Skin epidermis (tissue), 12 donors: ENCODE measurements at regions not wholly inside any gene's neighbourhood (a gene's known extent, or its start where the extent isn't known, plus 50 kb on each side); places are given as distances from the start of the nearest gene placed in this dataset.

Experiments
- H3K27ac ChIP-seq, 21 experiments: fragments of 200-600 bp; sonication (generic) in 11 of 21; one replicate each; pipeline ENCODE4 v1.5.0; 2020; ENCODE audit warnings: mild to moderate bottlenecking in 3 of 21, inconsistent platforms in 2 of 21, moderate library complexity in 2 of 21
- H3K4me3 ChIP-seq, 7 experiments: fragments of 200-600 bp; sonication (generic) in 2 of 7; one replicate each; pipeline ENCODE4 v1.5.0; 2020; ENCODE audit warnings: inconsistent platforms in 2 of 7, mild to moderate bottlenecking in 2 of 7, moderate library complexity in 1 of 7

DNA sequence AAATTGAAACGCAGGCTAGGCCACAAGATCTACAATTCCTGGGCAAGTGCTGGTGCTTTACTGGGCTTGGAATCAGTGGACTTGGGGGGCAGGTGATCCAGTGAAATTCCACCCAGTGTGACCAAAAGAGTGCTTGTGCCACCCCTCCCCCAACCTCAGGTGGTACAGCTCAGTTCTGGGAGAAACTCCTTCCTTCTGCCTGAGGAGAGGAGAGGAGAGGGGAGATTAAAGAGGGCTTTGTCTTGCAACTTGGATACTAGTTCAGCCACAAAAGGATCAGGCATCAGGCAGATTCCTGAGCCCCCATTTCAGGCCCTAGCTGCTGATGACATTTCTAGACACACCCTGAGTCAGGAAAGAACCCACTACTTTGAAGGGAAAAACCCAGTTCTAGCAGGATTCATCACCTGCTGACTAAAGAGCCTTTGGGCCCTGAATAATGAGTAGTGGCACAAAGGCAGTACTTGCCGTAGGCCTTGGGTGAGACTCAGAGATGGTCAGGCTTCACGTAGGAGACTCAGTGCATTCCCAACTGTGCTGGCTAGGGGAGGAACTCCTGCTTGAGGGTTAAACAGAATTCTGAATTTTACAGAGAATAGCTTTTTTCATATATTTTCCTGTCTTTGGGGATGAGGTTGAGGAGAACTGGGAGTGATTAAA, 446.7 kb downstream of the BMP2 start:
- no peak overlapping the region for H3K27ac ChIP-seq
- no peak overlapping the region for H3K4me3 ChIP-seq

DNA sequence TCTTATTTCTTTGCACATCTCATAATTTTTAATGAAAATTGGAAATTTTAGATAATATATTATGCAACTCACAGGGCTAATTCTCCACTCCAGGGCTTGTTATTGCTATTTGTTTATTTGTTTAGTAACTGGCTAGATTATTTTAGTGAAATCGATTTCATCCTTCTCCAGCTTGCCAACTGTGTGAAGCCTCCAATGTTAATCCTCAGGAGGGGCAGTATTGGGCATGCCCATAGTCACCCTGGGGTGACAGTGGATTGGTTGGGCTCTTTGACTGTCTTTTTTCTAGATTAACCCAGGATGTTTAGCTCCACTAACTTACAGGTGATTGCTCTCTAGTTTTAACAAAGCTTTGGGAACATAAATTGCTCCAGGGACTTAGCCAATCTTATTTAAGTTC, 450.1 kb downstream of the BMP2 start:
- H3K27ac ChIP-seq, result no peak overlapping the region
- no peak overlapping the region for H3K4me3 ChIP-seq

DNA sequence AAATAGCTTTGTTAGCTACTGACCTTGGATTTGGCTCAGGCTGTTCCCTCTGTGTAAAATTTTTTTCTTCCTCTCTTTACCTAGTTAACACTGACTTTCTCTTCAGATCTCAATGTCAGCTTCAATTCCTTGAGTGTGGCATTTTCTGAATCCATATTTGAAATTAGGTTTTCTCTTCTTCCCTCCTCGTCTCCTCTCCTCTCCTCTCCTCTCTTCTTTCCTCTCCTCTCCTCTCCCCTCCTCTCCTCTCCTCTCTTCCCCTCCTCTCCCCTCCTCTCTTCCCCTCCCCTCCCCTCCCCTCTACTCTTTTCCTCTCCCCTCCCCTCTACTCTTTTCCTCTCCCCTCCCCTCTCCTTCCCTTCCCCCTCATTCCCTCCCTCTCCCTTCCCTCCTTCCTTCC, 453.3 kb downstream of the BMP2 start:
- H3K27ac ChIP-seq, result no peak overlapping the region
- no peak overlapping the region for H3K4me3 ChIP-seq

DNA sequence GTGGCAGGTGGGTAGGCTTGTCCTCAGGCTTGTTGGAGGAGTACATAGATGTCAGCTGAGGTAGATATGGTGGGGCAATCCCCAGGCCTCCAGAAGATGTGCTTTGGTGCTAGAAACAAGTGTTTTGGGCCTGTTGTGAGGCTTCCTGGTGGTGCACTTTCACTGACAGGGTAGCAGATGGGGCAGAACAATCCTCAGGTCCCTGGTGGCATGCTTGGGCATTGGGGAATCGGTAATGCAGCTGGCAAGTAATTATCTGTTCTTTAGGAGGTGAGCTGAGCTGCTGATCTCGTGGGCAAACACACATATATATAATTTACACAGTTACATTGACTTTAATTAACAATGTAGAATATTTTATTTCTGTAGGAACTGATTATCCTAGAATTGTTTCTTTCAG, 458.7 kb downstream of the BMP2 start:
- H3K27ac ChIP-seq, result no peak overlapping the region
- no peak overlapping the region for H3K4me3 ChIP-seq

GRCh38 chr20:7231303-7231702, 463.8 kb downstream of the BMP2 start:
- no peak overlapping the region for H3K27ac ChIP-seq
- no peak overlapping the region for H3K4me3 ChIP-seq

DNA sequence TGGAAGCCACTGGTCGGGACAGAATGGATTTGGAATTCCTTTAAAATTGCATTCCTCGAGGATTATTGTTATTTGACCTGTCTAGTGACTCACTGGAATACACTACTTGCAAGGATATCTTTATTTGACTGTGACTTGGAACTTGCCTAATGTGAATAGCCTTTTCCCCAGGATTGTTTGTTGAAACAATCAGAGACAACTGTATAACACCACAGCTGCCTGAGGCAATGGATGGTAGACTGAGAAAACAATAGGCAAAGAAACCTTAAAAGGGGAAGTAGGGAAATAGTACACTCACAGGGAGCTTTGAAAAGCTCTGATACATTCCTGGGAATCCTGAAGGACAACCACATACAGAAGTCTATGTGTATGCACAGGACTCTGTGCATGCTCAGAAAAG, 465.3 kb downstream of the BMP2 start:
- no peak overlapping the region for H3K27ac ChIP-seq
- H3K4me3 ChIP-seq, result no peak overlapping the region

DNA sequence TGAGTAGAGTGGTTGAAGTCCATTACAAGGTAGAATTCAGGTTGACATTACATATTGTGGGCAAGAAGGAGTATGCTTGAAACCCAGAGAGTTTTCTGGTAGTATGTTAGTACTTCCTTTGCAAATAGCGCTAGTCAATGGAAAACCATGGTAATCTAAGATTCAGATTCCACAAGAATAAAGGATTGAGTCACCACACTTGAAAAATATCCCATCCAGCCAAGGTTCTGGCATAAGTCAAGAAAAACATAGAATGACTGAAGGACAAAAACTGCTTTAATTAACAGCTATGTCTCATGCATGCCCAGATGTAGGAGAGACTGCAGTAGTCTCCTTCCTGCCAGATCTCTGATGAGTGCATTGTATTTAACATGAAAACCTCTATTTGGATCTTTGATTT, 469.8 kb downstream of the BMP2 start:
- Histone ChIP-seq H3K27ac (no peak overlapping the region), H3K4me3 (no peak overlapping the region)

DNA sequence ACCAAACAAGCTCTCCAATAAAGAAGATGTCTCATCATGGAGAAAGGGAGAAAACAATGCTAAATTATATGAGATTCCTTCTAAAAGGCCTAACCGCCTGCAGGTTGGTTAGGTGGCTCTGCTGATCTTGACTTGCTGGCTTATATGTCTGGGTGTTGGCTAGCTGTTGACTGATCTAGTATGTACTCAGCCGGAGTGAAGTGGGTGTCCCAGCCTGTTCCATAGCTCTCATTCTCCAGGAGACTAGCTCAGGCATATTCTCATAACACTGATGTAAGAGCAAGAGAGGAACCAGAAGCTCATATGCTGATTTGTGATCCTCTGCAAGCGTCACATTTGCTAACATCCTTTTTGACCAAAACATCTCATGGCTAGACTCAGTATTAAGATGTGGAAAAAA, 473.0 kb downstream of the BMP2 start:
- Histone ChIP-seq H3K4me3 (no peak overlapping the region), H3K27ac (no peak overlapping the region)

GRCh38 chr20:7248281-7249201, 481.1 kb downstream of the BMP2 start:
- Histone ChIP-seq H3K27ac (no peak overlapping the region), H3K4me3 (no peak overlapping the region)

DNA sequence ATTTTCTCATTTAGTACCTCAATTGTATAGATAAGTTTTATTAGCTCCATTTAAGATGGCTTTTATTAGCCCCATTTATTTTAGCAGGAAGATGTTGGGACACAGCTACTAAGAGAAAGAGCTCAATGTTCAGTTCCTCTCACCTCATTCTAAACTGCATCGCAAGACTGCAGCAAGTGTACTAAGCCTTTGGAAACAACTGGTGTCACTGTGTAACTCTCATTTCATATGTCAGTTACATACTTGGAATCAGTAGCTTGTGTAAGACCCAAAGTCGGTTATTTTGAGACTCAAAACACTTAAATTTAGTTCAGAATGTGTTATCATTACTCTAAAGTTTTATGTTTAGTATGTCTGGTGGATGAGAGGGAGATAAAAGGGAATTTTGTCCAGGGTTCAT, 482.9 kb downstream of the BMP2 start:
- H3K27ac ChIP-seq, result no peak overlapping the region
- H3K4me3 ChIP-seq, result no peak overlapping the region

- Histone ChIP-seq H3K4me3 (no peak overlapping the region), H3K27ac (no peak overlapping the region)
Observed at GRCh38 chr20:7257099-7257498, 489.6 kb downstream of the BMP2 start.

GRCh38 chr20:7257692-7258466, 490.4 kb downstream of the BMP2 start:
- Histone ChIP-seq H3K4me3 (no peak overlapping the region), H3K27ac (no peak overlapping the region)

DNA sequence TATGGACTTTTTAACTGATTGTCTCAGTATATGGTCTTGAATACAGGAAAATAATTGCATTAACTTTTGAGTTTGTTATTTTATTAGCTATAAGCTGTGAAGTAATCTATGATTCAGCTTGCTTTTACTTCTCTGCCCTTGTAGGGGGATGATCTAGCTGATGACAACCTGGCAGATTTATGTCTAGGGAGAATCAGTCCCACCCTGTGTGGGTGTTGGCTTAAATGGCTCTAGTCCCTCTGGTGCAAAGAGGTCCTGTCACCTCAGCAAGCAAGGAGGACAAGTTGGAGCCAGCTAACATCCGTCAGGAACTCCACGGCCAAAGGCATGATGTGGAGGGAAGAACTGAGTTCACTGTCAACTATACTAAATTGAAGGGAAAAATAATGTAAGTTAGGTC, 495.3 kb downstream of the BMP2 start:
- Histone ChIP-seq H3K4me3 (no peak overlapping the region), H3K27ac (no peak overlapping the region)

DNA sequence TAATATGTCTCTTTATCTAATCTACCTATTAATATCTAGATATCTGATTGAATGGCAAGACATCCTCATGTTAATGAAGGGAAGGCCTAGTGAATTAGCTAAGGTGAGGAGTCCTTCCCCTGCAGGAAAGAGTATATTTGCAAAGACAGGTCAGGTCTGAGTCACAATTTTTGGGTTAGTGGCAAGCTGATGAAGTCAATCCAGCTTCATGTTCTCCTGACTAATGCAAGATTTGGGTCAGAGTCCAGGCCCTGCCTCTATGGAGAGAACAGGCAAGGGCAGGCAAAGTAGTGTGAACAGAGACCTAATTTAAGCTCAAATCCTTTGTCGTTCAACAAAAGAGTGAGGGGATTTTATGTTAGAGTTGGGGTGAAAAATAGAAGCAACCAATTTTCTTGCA, 496.7 kb downstream of the BMP2 start:
- Histone ChIP-seq H3K4me3 (no peak overlapping the region), H3K27ac (no peak overlapping the region)

GRCh38 chr20:7269452-7269851, 502.0 kb downstream of the BMP2 start:
- no peak overlapping the region for H3K27ac ChIP-seq
- no peak overlapping the region for H3K4me3 ChIP-seq

DNA sequence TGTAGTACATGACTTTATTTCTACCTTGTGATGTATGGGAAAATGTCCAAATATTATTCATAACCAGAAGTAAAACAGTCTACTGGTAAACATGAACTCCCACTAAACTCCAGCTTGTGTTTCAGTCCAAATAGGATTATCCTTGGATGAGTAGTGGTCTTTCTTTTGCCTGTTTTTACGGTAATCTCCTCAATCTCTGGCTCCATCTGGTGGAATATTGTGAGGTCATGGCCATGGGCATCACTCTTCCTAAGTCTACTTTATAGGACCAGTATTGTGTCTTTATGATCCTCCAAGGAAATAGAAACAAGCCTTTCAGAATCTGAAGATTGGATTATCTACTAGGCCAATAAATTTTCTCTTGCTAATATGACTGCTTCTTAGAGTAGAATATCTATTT, 505.0 kb downstream of the BMP2 start:
- H3K4me3 ChIP-seq, result no peak overlapping the region
- H3K27ac ChIP-seq, result no peak overlapping the region

DNA sequence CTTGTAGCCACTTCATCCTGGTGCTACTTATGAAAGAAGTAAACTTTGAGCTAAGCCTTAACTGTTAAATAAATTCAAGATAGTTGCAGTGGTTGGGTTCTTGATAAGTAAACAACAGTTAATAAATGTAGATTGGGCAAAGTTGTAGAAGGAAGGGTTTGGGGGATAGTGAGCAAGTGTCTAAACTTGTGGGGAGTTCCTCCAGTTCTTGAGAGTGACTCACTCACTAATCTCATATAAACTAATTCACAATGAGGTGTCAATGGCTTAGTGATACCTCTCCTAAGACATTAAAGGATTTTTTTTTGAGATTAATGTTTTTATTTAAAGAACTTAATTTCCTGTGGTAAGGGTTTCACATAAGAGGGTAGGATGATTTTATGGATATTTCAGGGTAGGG, 507.4 kb downstream of the BMP2 start:
- H3K27ac ChIP-seq, result no peak overlapping the region
- no peak overlapping the region for H3K4me3 ChIP-seq

- H3K27ac ChIP-seq, result no peak overlapping the region
- H3K4me3 ChIP-seq, result no peak overlapping the region
Observed at GRCh38 chr20:7275645-7276237, 508.3 kb downstream of the BMP2 start.

DNA sequence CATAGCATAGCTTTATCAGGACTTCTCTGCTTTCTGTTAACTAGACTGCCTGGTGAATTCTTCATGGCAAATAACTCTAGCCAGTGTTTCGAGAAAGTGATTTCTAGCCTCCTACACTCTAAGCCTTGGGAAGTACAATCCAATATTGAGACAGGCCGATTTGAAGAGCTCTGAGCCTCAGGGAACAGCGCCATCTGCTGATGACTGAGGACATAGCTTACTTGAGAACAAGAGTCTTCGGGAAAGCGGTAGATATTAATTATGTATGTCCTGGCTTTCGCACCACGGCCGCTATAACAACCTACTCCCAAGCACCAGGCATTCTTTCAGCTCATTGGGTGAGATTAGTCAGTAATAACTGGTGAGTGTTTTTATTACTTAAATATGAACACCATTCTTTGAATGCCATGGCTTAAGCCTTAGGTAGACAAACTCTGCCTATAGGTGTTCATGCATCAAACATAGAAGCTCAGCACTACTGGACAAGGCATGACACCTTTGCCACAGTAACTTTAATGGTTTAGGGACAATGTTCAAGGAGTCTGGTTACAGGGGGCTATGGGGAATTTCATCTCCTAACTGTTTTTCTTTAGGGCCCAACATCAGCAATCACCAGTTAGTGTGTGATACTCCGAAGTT, 518.6 kb downstream of the BMP2 start:
- H3K27ac ChIP-seq, result no peak overlapping the region
- no peak overlapping the region for H3K4me3 ChIP-seq
